ENCODE measurements at regions not wholly inside any gene's neighbourhood (a gene's known extent, or its start where the extent isn't known, plus 50 kb on each side); places are given as distances from the start of the nearest gene placed in this dataset.

GRCh38 chr9:107627781-107628180, 138.2 kb upstream of the KLF4 start:
- no peak for TF ChIP-seq EP300 (IDR thresholded peaks at IDR 0.05)
- no peak for TF ChIP-seq CTCF (IDR thresholded peaks at IDR 0.05)
- no peak for TF ChIP-seq POLR2A (IDR thresholded peaks at IDR 0.05)
